Activated T-cell treated with anti-CD3 and anti-CD28 coated beads, Interleukin-2, amount 50 U/mL, for 1 hour (primary cell): ENCODE measurements at regions not wholly inside any gene's neighbourhood (a gene's known extent, or its start where the extent isn't known, plus 50 kb on each side); places are given as distances from the start of the nearest gene placed in this dataset.
"Not testable (repeated sequence)": the region's sequence is repeated elsewhere in the genome, so short reads cannot be mapped to it uniquely, and the experiment has no call there.

Experiments
- DNase-seq: peaks from one replicate; pipeline ENCODE4 v3.0.0-alpha.2; 2020

GRCh38 chr13:111656439-111656838 lies 336.0 kb downstream of the TEX29 start:
- DNase-seq: no peak

GRCh38 chr13:111657013-111657412 lies 336.6 kb downstream of the TEX29 start:
- no peak for DNase-seq

- DNase-seq: no peak
Observed at GRCh38 chr13:111658145-111659100, 338.0 kb downstream of the TEX29 start.

GRCh38 chr13:111659219-111659775 lies 338.9 kb downstream of the TEX29 start:
- no peak for DNase-seq

- DNase-seq: no peak
Observed at GRCh38 chr13:111659842-111660241, 339.4 kb downstream of the TEX29 start.

- DNase-seq: no peak
Observed at GRCh38 chr13:111661052-111661451, 340.6 kb downstream of the TEX29 start.

- no peak for DNase-seq
Observed at GRCh38 chr13:111661776-111662175, 341.3 kb downstream of the TEX29 start.

- DNase-seq: no peak
Observed at GRCh38 chr13:111662451-111662850, 342.0 kb downstream of the TEX29 start.

- DNase-seq: no peak
Observed at GRCh38 chr13:111662895-111663294, 342.5 kb downstream of the TEX29 start.

- no peak for DNase-seq
Observed at GRCh38 chr13:111663505-111663904, 343.1 kb downstream of the TEX29 start.

GRCh38 chr13:111663953-111664421 lies 343.5 kb downstream of the TEX29 start:
- DNase-seq: no peak

- no peak for DNase-seq
Observed at GRCh38 chr13:111664696-111665095, 344.3 kb downstream of the TEX29 start.

GRCh38 chr13:111665691-111666095 lies 345.3 kb downstream of the TEX29 start:
- DNase-seq: no peak

- DNase-seq: no peak
Observed at GRCh38 chr13:111666164-111666776, 345.8 kb downstream of the TEX29 start.

GRCh38 chr13:111667757-111668156 lies 347.3 kb downstream of the TEX29 start:
- no peak for DNase-seq

GRCh38 chr13:111668451-111668850 lies 348.0 kb downstream of the TEX29 start:
- no peak for DNase-seq

GRCh38 chr13:111672198-111672597 lies 351.8 kb downstream of the TEX29 start:
- DNase-seq: not testable (repeated sequence)

GRCh38 chr13:111678120-111678882 lies 357.9 kb downstream of the TEX29 start:
- not testable (repeated sequence) for DNase-seq

- DNase-seq: not testable (repeated sequence)
Observed at GRCh38 chr13:111679645-111680044, 359.2 kb downstream of the TEX29 start.

GRCh38 chr13:111680100-111680499 lies 359.7 kb downstream of the TEX29 start:
- not testable (repeated sequence) for DNase-seq

GRCh38 chr13:111692028-111692427 lies 371.6 kb downstream of the TEX29 start:
- DNase-seq: not testable (repeated sequence)

GRCh38 chr13:111696121-111696520 lies 370.8 kb upstream of the SOX1 start:
- DNase-seq: not testable (repeated sequence)

- not testable (repeated sequence) for DNase-seq
Observed at GRCh38 chr13:111702059-111702458, 364.9 kb upstream of the SOX1 start.
